ENCODE measurements at regions not wholly inside any gene's neighbourhood (a gene's known extent, or its start where the extent isn't known, plus 50 kb on each side); places are given as distances from the start of the nearest gene placed in this dataset.

DNA sequence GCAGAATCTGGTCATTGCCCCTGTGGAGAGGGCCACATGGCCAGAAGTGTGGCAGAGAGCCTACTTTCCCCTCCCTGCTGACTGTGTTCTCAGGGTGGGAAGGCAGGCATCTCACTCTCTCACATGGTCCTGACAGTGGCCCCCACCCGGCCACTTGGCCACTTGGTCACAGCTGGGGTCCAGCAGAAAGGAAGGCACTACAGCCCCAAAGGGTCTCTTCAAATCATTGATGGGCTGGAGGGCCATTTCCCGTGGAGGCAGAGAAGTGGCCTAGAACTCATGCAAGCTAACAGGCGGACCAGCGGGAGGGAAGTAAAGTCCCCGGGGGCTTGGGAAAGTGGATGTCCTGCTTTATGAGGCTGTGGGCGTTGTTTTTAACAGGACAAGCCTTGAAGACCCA, 125.3 kb downstream of the EMX2 start:
- Histone ChIP-seq H3K36me3 (ENCODE audit: low read depth, missing control alignments) (no peaks in the 10 kb centered on the region), H3K4me1 (no peaks in the 10 kb centered on the region), H3K27ac (no peak overlapping the region), H3K9me3 (no peaks in the 10 kb centered on the region), H3K4me3 (no peak overlapping the region), H3K27me3 (no peaks in the 10 kb centered on the region)
- no peak for DNase-seq
- intact Hi-C loops (cut with DNase I; ENCODE audit: low total_unique reads), result no loop called here
- no peak for TF ChIP-seq POLR2A (IDR thresholded peaks at IDR 0.05)
- TF ChIP-seq, protein P1, sequence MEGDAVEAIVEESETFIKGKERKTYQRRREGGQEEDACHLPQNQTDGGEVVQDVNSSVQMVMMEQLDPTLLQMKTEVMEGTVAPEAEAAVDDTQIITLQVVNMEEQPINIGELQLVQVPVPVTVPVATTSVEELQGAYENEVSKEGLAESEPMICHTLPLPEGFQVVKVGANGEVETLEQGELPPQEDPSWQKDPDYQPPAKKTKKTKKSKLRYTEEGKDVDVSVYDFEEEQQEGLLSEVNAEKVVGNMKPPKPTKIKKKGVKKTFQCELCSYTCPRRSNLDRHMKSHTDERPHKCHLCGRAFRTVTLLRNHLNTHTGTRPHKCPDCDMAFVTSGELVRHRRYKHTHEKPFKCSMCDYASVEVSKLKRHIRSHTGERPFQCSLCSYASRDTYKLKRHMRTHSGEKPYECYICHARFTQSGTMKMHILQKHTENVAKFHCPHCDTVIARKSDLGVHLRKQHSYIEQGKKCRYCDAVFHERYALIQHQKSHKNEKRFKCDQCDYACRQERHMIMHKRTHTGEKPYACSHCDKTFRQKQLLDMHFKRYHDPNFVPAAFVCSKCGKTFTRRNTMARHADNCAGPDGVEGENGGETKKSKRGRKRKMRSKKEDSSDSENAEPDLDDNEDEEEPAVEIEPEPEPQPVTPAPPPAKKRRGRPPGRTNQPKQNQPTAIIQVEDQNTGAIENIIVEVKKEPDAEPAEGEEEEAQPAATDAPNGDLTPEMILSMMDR (IDR thresholded peaks at IDR 0.05), result no peak
- 95 to 96% methylated on average over 6 of the region's 6 CpGs for WGBS, 2 donors

DNA sequence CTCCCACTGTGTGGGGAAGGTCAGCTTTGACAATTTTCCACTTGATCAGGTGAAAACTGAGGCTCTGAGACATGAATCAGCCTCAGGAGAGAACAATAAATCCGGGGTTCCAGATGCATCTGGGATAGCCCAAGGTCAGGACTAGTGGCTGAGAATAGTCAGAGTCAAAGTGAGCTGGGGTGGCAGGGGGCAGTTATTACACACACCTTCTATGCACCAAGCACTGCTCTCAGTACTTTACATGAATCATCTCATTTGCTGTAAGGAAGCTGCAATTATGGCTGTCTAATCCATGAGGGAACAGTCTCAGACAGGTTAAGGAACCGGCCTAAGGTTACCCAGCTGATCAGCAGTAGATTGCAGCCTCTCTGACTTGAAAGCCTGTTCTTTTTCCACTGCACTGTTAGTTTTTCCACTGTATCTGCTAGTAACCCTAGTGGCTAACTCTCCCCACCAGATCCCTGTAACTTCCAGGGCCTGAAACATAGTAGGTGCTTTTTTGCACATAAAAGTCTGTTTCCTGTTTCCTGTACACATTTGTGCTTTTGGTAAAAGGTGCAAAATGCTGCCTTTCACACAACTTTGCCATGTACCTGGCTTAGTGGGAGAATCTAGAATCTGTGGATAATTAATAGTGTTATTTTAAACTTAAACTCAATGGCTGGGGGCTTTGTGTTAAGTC, 125.9 kb downstream of the EMX2 start:
- Histone ChIP-seq H3K36me3 (ENCODE audit: low read depth, missing control alignments) (no peaks in the 10 kb centered on the region), H3K27ac (no peak overlapping the region), H3K9me3 (no peaks in the 10 kb centered on the region), H3K4me3 (no peak overlapping the region), H3K4me1 (no peaks in the 10 kb centered on the region), H3K27me3 (no peaks in the 10 kb centered on the region)
- intact Hi-C loops (cut with DNase I; ENCODE audit: low total_unique reads), result no loop called here
- DNase-seq, result no peak
- 58 to 88% methylated on average over 2 of the region's 2 CpGs for whole genome bisulfite sequencing, 2 donors
- TF ChIP-seq, protein P1 (IDR thresholded peaks at IDR 0.05), result no peak
- TF ChIP-seq POLR2A (IDR thresholded peaks at IDR 0.05), result no peak

DNA sequence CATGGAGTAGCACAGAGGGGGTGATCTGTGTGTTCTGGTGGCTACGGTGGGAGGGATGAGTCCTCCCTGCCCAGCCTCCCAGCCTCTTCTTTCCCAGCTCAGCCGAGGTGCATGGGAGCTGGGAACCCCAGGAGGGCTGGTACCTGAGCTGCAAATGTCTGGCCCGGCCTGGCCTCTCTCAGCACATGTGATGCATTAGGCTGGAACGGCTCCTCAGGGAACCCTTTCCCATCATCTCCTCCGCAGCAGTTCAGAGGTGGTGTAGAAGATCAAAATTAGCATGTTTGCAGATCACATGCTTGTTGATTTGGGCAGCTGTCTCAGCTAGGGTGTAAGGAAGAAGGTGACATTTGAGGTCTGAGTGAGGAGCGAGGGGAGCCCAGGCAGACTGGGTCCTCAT, 126.6 kb downstream of the EMX2 start:
- H3K27me3 ChIP-seq, result no peaks in the 10 kb centered on the region
- no peak overlapping the region for H3K27ac ChIP-seq
- no peak overlapping the region for H3K4me3 ChIP-seq
- no peak for DNase-seq
- no peaks in the 10 kb centered on the region for H3K4me1 ChIP-seq
- 79 to 82% methylated on average over 5 to 6 of the region's 6 CpGs for WGBS, 2 donors
- no peaks in the 10 kb centered on the region for H3K36me3 ChIP-seq (ENCODE audit: low read depth, missing control alignments)
- no peaks in the 10 kb centered on the region for H3K9me3 ChIP-seq
- intact Hi-C loops (cut with DNase I; ENCODE audit: low total_unique reads), result no loop called here
- TF ChIP-seq, protein P1 (IDR thresholded peaks at IDR 0.05), result no peak
- TF ChIP-seq POLR2A (IDR thresholded peaks at IDR 0.05), result no peak

DNA sequence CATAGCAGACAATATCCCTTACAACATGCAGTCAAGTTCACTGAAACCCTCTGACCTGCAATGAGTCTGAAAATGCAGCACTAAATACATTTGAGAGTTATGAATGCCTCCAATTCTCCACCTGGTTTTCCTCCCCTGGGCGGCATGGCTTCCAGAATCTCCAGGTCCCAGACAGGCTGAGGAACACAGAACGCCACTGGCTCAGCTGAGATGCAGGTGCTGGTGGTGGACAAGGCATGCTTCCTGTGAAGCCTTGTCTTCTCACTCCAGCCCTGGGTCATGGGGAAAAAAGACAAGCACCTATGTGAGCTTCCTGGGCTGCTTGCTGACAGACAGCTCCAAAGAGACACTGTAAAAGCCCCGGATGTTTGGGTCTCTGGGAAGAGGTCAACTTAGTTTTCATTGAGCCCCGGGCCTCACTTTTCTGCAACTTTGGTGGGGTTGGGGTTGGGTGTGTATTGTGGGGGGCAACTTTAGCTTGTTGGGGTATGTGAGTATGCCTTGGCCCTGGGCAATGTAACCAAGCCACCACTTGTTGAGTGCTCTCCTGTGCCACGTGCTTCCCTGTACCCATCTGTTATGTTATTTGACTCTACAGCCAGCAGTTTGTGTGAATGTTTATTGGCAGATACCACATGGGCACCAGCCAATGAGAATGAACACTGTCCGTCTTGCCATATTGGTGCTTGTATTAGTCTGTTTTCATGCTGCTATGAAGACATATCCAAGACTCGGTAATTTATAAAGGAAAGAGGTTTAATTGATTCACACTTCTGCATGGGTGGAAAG, 127.8 kb downstream of the EMX2 start:
- Histone ChIP-seq H3K4me3 (no peak overlapping the region), H3K27ac (no peak overlapping the region), H3K9me3 (no peaks in the 10 kb centered on the region), H3K36me3 (ENCODE audit: low read depth, missing control alignments) (no peaks in the 10 kb centered on the region), H3K4me1 (no peaks in the 10 kb centered on the region), H3K27me3 (no peaks in the 10 kb centered on the region)
- no peak for TF ChIP-seq POLR2A (IDR thresholded peaks at IDR 0.05)
- TF ChIP-seq, protein P1 (IDR thresholded peaks at IDR 0.05), result no peak
- 92 to 94% methylated on average over 5 to 7 of the region's 7 CpGs for WGBS, 2 donors
- no peak for DNase-seq
- intact Hi-C loops (cut with DNase I; ENCODE audit: low total_unique reads), result no loop called here

Measured in testis (tissue), 2 donors.